ENCODE measurements at regions not wholly inside any gene's neighbourhood (a gene's known extent, or its start where the extent isn't known, plus 50 kb on each side); places are given as distances from the start of the nearest gene placed in this dataset.

DNA sequence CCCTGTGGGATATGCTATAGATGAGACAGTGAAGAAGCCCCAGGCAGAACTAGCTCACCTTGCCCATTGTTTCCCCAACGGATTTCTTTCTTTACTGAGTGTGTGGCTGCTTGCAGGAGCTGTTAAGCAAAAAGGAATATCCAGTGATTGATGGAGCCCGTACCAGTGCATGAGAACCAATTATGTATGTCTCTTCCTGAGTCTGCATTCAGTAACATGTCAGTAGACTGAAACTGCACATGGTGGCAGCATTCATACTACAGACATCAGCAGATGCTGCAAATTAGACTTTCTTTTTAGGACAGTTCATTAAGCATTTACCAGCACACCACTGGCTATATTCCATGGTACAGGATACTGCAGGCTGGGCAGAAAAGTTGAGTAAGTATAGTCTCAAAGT is 90.3 kb upstream of the PLCXD3 start:
- no peaks in the 10 kb centered on the region for H3K36me3 Mint-ChIP-seq (ENCODE audit: low read depth)
- H3K4me3 Mint-ChIP-seq, result no peak overlapping the region
- peaks cover 3% of the 10 kb centered on the region for H3K27me3 Mint-ChIP-seq (ENCODE audit: low read depth, poor library complexity)
- H3K4me1 Mint-ChIP-seq, result no peaks in the 10 kb centered on the region
- DNase-seq, result no peak
- no peak overlapping the region for H3K27ac Mint-ChIP-seq
- H3K9me3 Mint-ChIP-seq, result no peaks in the 10 kb centered on the region
- TF ChIP-seq, protein P1, sequence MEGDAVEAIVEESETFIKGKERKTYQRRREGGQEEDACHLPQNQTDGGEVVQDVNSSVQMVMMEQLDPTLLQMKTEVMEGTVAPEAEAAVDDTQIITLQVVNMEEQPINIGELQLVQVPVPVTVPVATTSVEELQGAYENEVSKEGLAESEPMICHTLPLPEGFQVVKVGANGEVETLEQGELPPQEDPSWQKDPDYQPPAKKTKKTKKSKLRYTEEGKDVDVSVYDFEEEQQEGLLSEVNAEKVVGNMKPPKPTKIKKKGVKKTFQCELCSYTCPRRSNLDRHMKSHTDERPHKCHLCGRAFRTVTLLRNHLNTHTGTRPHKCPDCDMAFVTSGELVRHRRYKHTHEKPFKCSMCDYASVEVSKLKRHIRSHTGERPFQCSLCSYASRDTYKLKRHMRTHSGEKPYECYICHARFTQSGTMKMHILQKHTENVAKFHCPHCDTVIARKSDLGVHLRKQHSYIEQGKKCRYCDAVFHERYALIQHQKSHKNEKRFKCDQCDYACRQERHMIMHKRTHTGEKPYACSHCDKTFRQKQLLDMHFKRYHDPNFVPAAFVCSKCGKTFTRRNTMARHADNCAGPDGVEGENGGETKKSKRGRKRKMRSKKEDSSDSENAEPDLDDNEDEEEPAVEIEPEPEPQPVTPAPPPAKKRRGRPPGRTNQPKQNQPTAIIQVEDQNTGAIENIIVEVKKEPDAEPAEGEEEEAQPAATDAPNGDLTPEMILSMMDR (IDR thresholded peaks at IDR 0.05), result no peak

DNA sequence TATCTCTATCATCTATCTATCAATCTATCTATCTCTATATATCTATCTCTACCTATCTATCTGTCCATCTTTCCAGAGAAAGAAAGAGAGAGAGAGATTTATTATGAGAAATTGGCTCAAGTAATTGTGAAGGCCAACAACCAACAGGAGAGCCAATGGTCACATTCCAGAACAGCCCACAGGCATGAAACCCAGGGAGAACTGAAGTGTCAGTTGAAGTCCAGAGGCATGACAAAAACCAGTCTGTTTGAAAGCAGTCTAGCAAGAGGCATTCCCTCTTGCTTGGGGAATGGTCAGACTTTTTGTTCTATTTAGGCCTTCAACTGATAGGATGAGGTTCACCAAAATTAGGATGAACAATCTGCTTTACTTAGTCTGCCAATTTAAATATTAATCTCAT is 87.6 kb upstream of the PLCXD3 start:
- no peaks in the 10 kb centered on the region for H3K9me3 Mint-ChIP-seq
- TF ChIP-seq, protein P1 (IDR thresholded peaks at IDR 0.05), result no peak
- no peaks in the 10 kb centered on the region for H3K4me1 Mint-ChIP-seq
- H3K27ac Mint-ChIP-seq, result no peak overlapping the region
- DNase-seq, result no peak
- H3K27me3 Mint-ChIP-seq (ENCODE audit: low read depth, poor library complexity), result peaks cover 3% of the 10 kb centered on the region
- no peak overlapping the region for H3K4me3 Mint-ChIP-seq
- no peaks in the 10 kb centered on the region for H3K36me3 Mint-ChIP-seq (ENCODE audit: low read depth)

DNA sequence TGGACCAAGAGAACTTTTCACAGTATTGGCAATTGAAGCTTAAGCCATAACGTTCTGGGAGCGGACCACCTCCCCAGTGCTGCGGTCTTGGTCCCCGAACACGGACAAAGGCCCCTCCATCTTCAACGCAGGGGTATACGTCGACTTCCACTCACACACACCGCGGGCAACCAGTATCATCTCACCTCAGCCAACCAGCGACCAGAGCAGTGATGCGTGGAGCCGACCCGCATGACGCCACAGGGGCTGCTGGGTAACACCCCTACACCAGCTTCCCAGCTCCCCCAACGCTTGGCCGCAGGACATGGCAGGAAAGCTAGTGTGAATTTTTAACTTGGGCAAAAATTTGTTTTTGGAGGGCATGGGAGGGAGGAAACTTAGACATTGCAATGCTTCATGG is 77.3 kb upstream of the PLCXD3 start:
- no peaks in the 10 kb centered on the region for H3K9me3 Mint-ChIP-seq
- H3K4me1 Mint-ChIP-seq, result no peaks in the 10 kb centered on the region
- TF ChIP-seq, protein P1 (IDR thresholded peaks at IDR 0.05), result no peak
- peaks cover 3% of the 10 kb centered on the region for H3K27me3 Mint-ChIP-seq (ENCODE audit: low read depth, poor library complexity)
- H3K27ac Mint-ChIP-seq, result no peak overlapping the region
- no peak overlapping the region for H3K4me3 Mint-ChIP-seq
- no peaks in the 10 kb centered on the region for H3K36me3 Mint-ChIP-seq (ENCODE audit: low read depth)
- no peak for DNase-seq

DNA sequence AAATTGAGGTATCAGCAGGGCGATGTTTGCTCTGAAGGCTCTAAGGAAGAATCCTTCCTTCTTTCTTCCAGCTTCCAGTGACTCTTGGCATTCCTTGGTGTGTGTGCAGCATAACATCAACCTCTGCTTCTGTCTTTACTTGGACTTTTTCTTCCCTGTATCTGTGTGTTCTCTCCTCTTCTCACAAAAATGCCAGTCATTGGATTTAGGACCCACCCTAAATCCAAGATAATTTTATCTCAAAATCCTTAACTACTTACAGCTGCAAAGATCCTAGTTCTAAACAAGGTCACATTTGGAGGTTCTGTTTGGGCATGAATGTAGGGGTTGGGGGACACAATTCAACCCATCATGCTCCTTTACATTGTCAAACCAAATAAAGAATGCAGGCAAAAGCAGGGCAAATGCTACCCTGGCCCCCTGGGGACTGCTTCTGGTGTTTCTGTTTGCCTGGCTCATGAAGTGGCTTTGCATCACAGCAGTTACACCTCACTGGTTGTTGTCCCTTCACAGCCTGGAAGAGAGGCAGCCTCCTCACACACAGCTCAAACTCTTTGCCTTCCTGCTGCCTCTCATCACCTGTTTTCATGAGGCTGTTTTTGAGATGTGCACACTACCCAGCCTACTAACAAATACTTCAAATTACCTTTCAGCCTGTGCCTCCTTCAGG is 64.8 kb upstream of the PLCXD3 start:
- TF ChIP-seq, protein P1 (IDR thresholded peaks at IDR 0.05), result no peak
- Mint-ChIP-seq H3K9me3 (peaks cover 15% of the 10 kb centered on the region), H3K4me1 (no peaks in the 10 kb centered on the region), H3K36me3 (ENCODE audit: low read depth) (no peaks in the 10 kb centered on the region), H3K4me3 (no peak overlapping the region), H3K27ac (no peak overlapping the region), H3K27me3 (ENCODE audit: low read depth, poor library complexity) (peaks cover 3% of the 10 kb centered on the region)
- DNase-seq, result peak; percentile 8

DNA sequence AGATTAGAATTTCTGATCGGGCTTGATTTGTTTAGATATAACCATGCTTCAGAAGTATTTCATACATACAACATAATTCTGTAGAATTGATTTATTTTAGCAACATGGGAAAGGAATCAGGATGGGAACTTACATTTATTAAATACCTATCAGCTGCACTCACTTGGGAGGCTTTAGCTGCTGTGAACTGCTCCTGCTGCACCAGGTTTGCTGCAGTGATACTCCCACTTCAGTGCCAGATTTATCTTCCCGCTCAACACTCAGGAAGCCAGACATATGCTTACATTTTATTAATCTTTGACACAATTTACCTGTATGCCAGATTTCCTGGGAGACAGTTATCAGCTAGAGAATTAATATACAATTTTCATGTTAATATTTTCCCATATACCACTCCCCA is 64.0 kb upstream of the PLCXD3 start:
- Mint-ChIP-seq H3K4me1 (no peaks in the 10 kb centered on the region), H3K36me3 (ENCODE audit: low read depth) (no peaks in the 10 kb centered on the region), H3K4me3 (no peak overlapping the region), H3K27ac (no peak overlapping the region), H3K9me3 (peaks cover 20% of the 10 kb centered on the region), H3K27me3 (ENCODE audit: low read depth, poor library complexity) (peaks cover 3% of the 10 kb centered on the region)
- DNase-seq, result no peak
- TF ChIP-seq, protein P1 (IDR thresholded peaks at IDR 0.05), result no peak

All from nephron progenitor cell (in vitro differentiated cells).